ENCODE measurements at regions not wholly inside any gene's neighbourhood (a gene's known extent, or its start where the extent isn't known, plus 50 kb on each side); places are given as distances from the start of the nearest gene placed in this dataset.

DNA sequence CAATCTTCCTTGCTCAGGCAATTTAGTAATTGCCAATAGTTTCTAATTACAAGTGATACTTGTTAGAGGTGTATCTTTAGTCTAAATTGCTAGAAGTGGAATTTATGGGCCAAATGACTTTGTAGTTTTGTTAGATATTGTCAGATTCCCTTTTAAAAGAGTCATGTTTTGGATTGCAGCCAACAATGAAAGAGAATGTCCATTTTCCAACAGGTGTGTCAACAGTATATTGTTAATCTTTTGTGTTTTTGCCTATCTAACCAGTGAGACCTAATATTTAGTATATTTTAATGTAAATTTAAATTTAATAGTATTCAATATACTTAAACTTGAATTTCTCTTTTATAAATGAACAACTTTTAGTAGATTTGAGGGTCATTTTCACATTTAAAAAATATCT is 259.4 kb upstream of the ETAA1 start:
- Histone ChIP-seq H3K4me3 (no peak overlapping the region), H3K27ac (no peak overlapping the region)
- TF ChIP-seq, protein P1, sequence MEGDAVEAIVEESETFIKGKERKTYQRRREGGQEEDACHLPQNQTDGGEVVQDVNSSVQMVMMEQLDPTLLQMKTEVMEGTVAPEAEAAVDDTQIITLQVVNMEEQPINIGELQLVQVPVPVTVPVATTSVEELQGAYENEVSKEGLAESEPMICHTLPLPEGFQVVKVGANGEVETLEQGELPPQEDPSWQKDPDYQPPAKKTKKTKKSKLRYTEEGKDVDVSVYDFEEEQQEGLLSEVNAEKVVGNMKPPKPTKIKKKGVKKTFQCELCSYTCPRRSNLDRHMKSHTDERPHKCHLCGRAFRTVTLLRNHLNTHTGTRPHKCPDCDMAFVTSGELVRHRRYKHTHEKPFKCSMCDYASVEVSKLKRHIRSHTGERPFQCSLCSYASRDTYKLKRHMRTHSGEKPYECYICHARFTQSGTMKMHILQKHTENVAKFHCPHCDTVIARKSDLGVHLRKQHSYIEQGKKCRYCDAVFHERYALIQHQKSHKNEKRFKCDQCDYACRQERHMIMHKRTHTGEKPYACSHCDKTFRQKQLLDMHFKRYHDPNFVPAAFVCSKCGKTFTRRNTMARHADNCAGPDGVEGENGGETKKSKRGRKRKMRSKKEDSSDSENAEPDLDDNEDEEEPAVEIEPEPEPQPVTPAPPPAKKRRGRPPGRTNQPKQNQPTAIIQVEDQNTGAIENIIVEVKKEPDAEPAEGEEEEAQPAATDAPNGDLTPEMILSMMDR (IDR thresholded peaks at IDR 0.05): no peak
- DNase-seq (ENCODE audit: low spot score): no peak

DNA sequence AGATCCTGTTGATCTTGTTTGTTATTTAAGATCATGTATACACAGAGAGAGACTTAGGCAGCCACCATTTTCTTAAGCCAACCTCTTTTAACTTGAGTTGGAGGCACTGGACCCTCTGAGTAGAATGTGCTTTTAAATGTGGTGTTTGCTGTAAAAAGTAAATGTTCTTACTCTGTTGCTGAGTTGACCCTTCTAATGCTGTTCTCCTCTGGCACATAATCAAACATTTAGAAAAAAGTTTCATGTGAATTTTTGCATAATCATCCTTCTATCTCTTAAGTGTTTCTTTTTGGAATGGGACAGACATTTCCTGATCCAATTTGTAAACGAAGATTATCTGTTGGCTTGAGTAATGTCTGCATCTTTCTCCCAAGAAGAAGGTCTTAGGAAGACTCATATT is 255.1 kb upstream of the ETAA1 start:
- TF ChIP-seq, protein P1 (IDR thresholded peaks at IDR 0.05): no peak
- Histone ChIP-seq H3K27ac (no peak overlapping the region), H3K4me3 (no peak overlapping the region)
- DNase-seq (ENCODE audit: low spot score): no peak

DNA sequence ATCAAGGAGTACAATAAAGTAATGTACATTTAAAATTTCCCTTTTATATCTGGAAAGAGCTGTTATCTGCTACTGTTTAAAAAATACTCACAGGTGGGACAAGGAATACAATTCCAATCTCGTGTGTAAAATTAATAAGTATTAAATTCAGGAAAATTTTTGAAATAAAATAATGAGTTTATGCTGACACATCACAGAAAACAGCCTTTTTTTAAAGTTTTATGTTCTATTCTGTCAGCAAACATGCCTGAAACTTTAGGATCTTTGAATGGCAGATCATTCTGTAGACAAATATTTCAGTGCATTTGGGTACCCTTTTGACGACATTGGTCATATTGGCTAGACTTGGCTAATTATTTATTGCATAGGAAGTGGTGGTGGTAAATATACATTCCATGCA is 254.4 kb upstream of the ETAA1 start:
- no peak overlapping the region for H3K27ac ChIP-seq
- no peak for DNase-seq (ENCODE audit: low spot score)
- H3K4me3 ChIP-seq: no peak overlapping the region
- TF ChIP-seq, protein P1 (IDR thresholded peaks at IDR 0.05): no peak

DNA sequence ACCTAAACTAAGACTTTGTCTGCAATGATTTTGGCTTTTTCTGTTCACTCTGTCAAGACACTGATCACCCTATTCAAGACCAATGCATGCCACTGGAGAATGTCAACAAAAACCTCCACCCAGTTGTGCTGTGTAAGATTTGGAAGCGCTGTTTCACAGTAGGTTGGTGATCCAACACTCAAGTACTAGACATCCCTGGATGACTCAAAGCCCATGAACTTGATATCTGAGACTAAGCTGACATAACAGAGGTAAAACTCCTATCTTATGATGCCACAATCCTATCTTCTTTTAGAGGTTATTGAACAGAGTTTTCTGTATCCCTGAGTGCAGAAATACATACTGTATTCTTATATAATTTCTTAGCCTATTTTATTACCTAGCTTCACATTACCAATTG is 251.3 kb upstream of the ETAA1 start:
- H3K4me3 ChIP-seq: no peak overlapping the region
- TF ChIP-seq, protein P1 (IDR thresholded peaks at IDR 0.05): no peak

DNA sequence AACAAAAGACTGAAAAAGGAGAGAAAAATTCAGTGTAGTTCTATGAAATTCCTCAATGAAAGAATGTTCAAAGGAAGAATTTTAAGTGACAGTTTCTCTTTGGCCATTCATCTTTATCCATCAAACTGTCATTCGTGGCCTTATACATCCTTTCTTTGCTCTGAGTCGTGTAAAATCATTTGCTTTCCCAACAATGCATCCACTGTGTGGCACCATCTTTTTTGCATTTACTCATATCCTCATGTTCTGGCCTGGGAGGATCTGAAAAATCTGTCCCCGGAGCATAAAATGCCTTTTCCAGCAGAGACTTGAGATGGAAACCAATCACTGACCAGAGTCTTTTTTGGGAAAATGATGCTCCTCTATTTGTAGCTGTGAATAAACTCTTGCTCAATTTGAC is 240.3 kb upstream of the ETAA1 start:
- TF ChIP-seq, protein P1 (IDR thresholded peaks at IDR 0.05): no peak
- no peak for DNase-seq (ENCODE audit: low spot score)
- no peak overlapping the region for H3K27ac ChIP-seq
- H3K4me3 ChIP-seq: no peak overlapping the region

More for the DNA sequence above, 251.3 kb upstream of the ETAA1 start:
- no peak for DNase-seq (ENCODE audit: low spot score)
- H3K27ac ChIP-seq: no peak overlapping the region

DNA sequence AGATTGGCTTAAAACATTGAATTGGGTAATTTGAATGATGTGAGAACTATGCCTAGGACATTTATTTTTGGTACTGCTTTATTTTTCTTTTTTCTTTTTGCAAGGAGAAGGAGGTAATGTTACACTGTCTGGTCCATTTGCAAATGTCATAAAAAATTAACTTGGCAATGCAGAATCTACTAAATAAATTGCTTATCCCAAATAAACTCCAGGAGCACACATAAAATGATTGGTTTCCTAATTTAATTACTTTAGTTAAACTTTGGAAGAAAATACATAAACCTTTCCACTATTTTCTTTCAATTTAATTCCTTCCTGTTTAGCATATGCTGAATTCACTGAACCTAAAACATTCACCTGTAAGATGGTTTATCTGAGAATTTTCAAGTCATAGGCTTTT is 238.4 kb upstream of the ETAA1 start:
- H3K4me3 ChIP-seq: no peak overlapping the region
- no peak overlapping the region for H3K27ac ChIP-seq
- DNase-seq (ENCODE audit: low spot score): no peak
- TF ChIP-seq, protein P1 (IDR thresholded peaks at IDR 0.05): no peak

DNA sequence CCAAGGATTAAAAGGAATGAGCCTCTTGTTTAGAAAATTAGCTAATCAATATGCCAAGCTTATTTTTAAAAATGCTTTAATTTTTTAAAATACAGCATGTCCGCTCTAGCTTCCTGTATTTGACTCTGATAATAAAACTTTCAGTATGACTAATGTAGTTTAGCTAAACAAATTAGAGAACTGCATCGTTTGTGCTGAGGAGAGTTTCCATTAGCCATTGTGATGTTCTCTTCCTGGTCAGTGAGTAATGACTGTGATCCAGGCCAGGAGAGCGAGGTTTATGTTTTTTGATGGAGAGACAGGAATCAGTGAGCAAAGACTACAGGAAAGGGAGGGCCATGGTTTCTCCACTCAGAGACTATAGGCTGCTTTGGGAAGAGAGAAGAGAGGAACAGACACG is 237.2 kb upstream of the ETAA1 start:
- DNase-seq (ENCODE audit: low spot score): no peak
- TF ChIP-seq, protein P1 (IDR thresholded peaks at IDR 0.05): no peak
- Histone ChIP-seq H3K4me3 (no peak overlapping the region), H3K27ac (no peak overlapping the region)

Measured in coronary artery (tissue), 2 donors.